K562 (cell line): ENCODE measurements at regions not wholly inside any gene's neighbourhood (a gene's known extent, or its start where the extent isn't known, plus 50 kb on each side); places are given as distances from the start of the nearest gene placed in this dataset.

ENCODE experiments used
- ATAC-seq: fragments of 200-7000 bp; cut with Tn5 transposase; 3 replicates; pipeline ENCODE4 v1.9.1; 2020; ENCODE audit warnings: moderate library complexity
- BruUV-seq: library from RNA; stranded (reverse); fragments of 400-500 nt; replicated peaks from 2 replicates; lab custom pipeline; 2021; lab: Mats Ljungman, UMichigan
- CTCF ChIA-PET: fragments of 300-600 bp; formaldehyde crosslinking; extraction: SDS; loops from one replicate; lab custom pipeline; 2021; ENCODE audit warnings: low intra/inter-chr PET ratio; lab: Yijun Ruan, JAX
- POLR2A ChIA-PET: fragments of 300-600, 350-650 bp; sonication (Branson Sonifier 250); formaldehyde crosslinking; extraction: SDS; loops from one replicate; lab custom pipeline; 2021; ENCODE audit warnings: antibody characterized with exemption, inconsistent platforms; lab: Yijun Ruan, JAX
- DNase-seq, 4 experiments: peaks; one replicate each; pipeline versions ENCODE4 v3.0.0 to v3.0.0-alpha.2; 2011 to 2018; ENCODE audit warnings: low spot score in 3 of 4, mixed read lengths in 3 of 4; ENCODE audit errors: extremely low read depth in 1 of 4
- FAIRE-seq: peaks from 2 replicates; lab custom pipeline; 2011; peaks lifted over from hg19 to GRCh38; lab: Jason Lieb, UNC
- H2AFZ ChIP-seq: 2 replicates; pipeline ENCODE4 v1.6.0; 2011; ENCODE audit warnings: low read depth, low read length, control low read depth, inconsistent platforms
- H3K27ac ChIP-seq: fragments of 200-600 bp; 3 replicates; pipeline ENCODE4 v1.8.0; 2011; ENCODE audit warnings: low read depth, mild to moderate bottlenecking, control low read depth, inconsistent platforms, low read length, moderate library complexity, mixed read lengths; ENCODE audit errors: extremely low read depth
- H3K27me3 ChIP-seq, 2 experiments: fragments of 300-600 bp in 1 of 2; 2 replicates in 1 of 2; 3 replicates in 1 of 2; pipeline versions ENCODE4 v1.6.0 to v1.8.0; 2011; ENCODE audit warnings: inconsistent platforms in 2 of 2, low read length in 2 of 2, mild to moderate bottlenecking in 1 of 2, mixed read lengths in 1 of 2, moderate library complexity in 1 of 2; ENCODE audit not compliant: control insufficient read depth in 2 of 2, insufficient read depth in 2 of 2
- H3K36me3 ChIP-seq: fragments of 300-600 bp; 3 replicates; pipeline ENCODE4 v1.8.0; 2011; ENCODE audit warnings: mild to moderate bottlenecking, low read length, inconsistent platforms; ENCODE audit not compliant: control insufficient read depth, insufficient read depth
- H3K4me1 ChIP-seq, 2 experiments: fragments of 200-600 bp in 1 of 2; replicated peaks in 1 of 2; 2 replicates in 1 of 2; 3 replicates in 1 of 2; pipeline versions ENCODE4 v1.5.1 to v1.8.0; 2011; ENCODE audit warnings: inconsistent platforms in 2 of 2, low read length in 2 of 2, mild to moderate bottlenecking in 1 of 2, mixed read lengths in 1 of 2, moderate library complexity in 1 of 2; ENCODE audit not compliant: control insufficient read depth in 2 of 2, insufficient read depth in 2 of 2
- H3K4me2 ChIP-seq: 2 replicates; pipeline ENCODE4 v1.6.1; 2011; ENCODE audit warnings: low read length, control low read depth, inconsistent platforms, mixed read lengths; ENCODE audit not compliant: insufficient read depth
- H3K4me3 ChIP-seq: fragments of 200-600 bp; sonication (generic), shearing (Covaris generic); 2 replicates; pipeline ENCODE4 v1.5.1; 2016; ENCODE audit warnings: control low read depth, inconsistent platforms
- H3K79me2 ChIP-seq: fragments of 200-600 bp; 3 replicates; pipeline ENCODE4 v1.8.0; 2011; ENCODE audit warnings: low read length, inconsistent platforms; ENCODE audit not compliant: control insufficient read depth, insufficient read depth
- H3K9ac ChIP-seq, 2 experiments: 2 replicates each; pipeline versions ENCODE4 v1.6.0 to v1.6.1; 2011; ENCODE audit warnings: low read depth in 2 of 2, low read length in 2 of 2, control low read depth in 1 of 2, inconsistent platforms in 1 of 2, mild to moderate bottlenecking in 1 of 2, mixed read lengths in 1 of 2; ENCODE audit not compliant: insufficient read depth in 1 of 2
- H3K9me1 ChIP-seq: one replicate; pipeline ENCODE4 v1.6.0; 2011; ENCODE audit warnings: inconsistent platforms, mild to moderate bottlenecking, low read length, moderate library complexity; ENCODE audit not compliant: control insufficient read depth, insufficient read depth
- H3K9me3 ChIP-seq: replicated peaks from 2 replicates; pipeline ENCODE4 v1.5.1; 2011; ENCODE audit warnings: low read depth, low read length, inconsistent platforms; ENCODE audit not compliant: control insufficient read depth, insufficient read depth
- H4K20me1 ChIP-seq: replicated peaks from 2 replicates; pipeline ENCODE4 v1.6.1; 2011; ENCODE audit warnings: low read length, inconsistent platforms, mixed read lengths; ENCODE audit not compliant: control insufficient read depth, insufficient read depth
- BRD9 ChIP-seq: fragments of 450-650 bp; IDR thresholded peaks from 2 replicates; pipeline ENCODE4 v1.6.1; 2018; ENCODE audit warnings: low read depth; ENCODE audit not compliant: partially characterized antibody
- BRF1 ChIP-seq: IDR thresholded peaks from 3 replicates; pipeline ENCODE4 v1.6.1; 2011; ENCODE audit warnings: borderline replicate concordance, mild to moderate bottlenecking; ENCODE audit not compliant: insufficient read length; ENCODE audit errors: extremely low read depth
- CHD4 ChIP-seq: fragments of 200-600 bp; sonication (generic); IDR thresholded peaks from 3 replicates; pipeline ENCODE4 v1.6.1; 2012; ENCODE audit warnings: low read depth, mild to moderate bottlenecking, mixed read lengths, low read length, inconsistent platforms; ENCODE audit not compliant: insufficient read depth, insufficient replicate concordance, poor library complexity, severe bottlenecking
- GTF2B ChIP-seq: IDR thresholded peaks from 2 replicates; pipeline ENCODE4 v1.6.1; 2011; ENCODE audit not compliant: insufficient read length; ENCODE audit errors: extremely low read depth
- HOXB6 ChIP-seq: fragments of 250-450 bp; sonication (Bioruptor Pico); IDR thresholded peaks from 2 replicates; pipeline ENCODE4 v1.5.1; 2022; ENCODE audit warnings: mild to moderate bottlenecking, borderline replicate concordance
- MBD2 ChIP-seq: sonication (generic); IDR thresholded peaks from 2 replicates; pipeline ENCODE4 v1.6.1; 2016; ENCODE audit warnings: low read depth, borderline replicate concordance
- RBM17 ChIP-seq: fragments of 200-400 bp; formaldehyde crosslinking; IDR thresholded peaks from 2 replicates; pipeline ENCODE4 v1.6.1; 2017; ENCODE audit warnings: low read depth, mild to moderate bottlenecking, low read length, borderline replicate concordance
- TCF15 ChIP-seq: fragments of 250-450 bp; sonication (Bioruptor Pico); IDR thresholded peaks from 2 replicates; pipeline ENCODE4 v1.8.0; 2022; ENCODE audit warnings: moderate library complexity, mild to moderate bottlenecking, inconsistent platforms
- TCF7 ChIP-seq: sonication (generic); IDR thresholded peaks from 2 replicates; pipeline ENCODE4 v1.6.1; 2016; ENCODE audit warnings: antibody characterized with exemption, borderline replicate concordance
- TEAD2 ChIP-seq: fragments of 450-650 bp; IDR thresholded peaks from 2 replicates; pipeline ENCODE4 v1.6.1; 2016; ENCODE audit warnings: missing genetic modification characterization, control low read depth, missing compliant biosample characterization
- ZBTB7A ChIP-seq: IDR thresholded peaks from 2 replicates; pipeline ENCODE4 v1.6.1; 2011; ENCODE audit warnings: low read depth, mild to moderate bottlenecking, low read length, moderate library complexity, borderline replicate concordance; ENCODE audit not compliant: control insufficient read depth
- WGBS: fragments of 100-300 bp; shearing (Covaris generic); methylation state at CpG from one replicate; pipeline ENCODE4 v1.1.6; 2016; ENCODE audit warnings: low coverage, mixed read lengths; ENCODE audit not compliant: insufficient coverage; ENCODE audit errors: missing lambda C conversion rate; 5-methylcytosine and 5-hydroxymethylcytosine counted together
- in situ Hi-C: fragments of 300-500 bp; cut with MboI; formaldehyde crosslinking; loops from 4 replicates; pipeline ENCODE4 v1.15.0; 2018; ENCODE audit warnings: inconsistent platforms, mixed read lengths
- intact Hi-C: fragments of 100-400 bp; cut with micrococcal nuclease; formaldehyde crosslinking; loops from 2 replicates; pipeline ENCODE4 v1.14.2; 2022
- TF ChIP-seq, protein P1 (sequence below): fragments of 250-450 bp; sonication (Bioruptor Pico); IDR thresholded peaks from 2 replicates; pipeline ENCODE4 v1.5.0; 2021

DNA sequence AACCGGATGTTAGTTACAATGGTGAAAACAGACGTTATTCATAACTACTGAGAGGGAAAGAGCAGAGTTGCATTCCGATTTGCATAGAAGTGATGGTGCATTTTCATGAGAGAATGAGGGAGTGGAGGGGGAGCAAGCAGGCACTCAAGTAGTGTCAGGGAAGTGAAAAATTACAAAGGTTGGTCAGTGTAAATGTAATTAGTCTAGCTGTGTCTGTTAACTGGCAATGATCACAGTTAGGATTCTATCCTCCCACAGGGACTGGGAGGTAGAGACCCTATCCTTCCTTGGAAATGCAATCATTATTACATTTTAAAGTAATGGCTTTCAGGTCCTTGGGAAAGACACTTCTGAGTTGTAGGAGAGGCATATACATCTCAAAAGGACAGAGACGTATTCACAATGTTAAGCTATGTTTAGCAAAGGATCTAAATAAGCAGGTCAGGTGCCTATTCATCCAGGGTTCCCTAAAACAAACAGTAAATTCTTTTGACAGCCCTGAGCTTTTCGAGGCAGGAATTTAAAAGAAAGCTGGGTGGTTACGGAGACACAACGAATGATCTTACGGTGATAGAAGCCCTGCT is 1671.8 kb upstream of the DDX18 start:
- DNase-seq (no peak), FAIRE-seq (no peak)
- CTCF ChIA-PET: no interaction called here

More for the DNA sequence above, 1671.8 kb upstream of the DDX18 start:
- 1% methylated on average over 8 of the region's 8 CpGs for WGBS
- Histone ChIP-seq H3K9ac (no peak overlapping the region), H3K4me3 (no peak overlapping the region), H3K4me1 (no peaks in the 10 kb centered on the region), H3K9me1 (no peaks in the 10 kb centered on the region), H4K20me1 (no peaks in the 10 kb centered on the region), H3K36me3 (no peaks in the 10 kb centered on the region), H3K9me3 (no peaks in the 10 kb centered on the region), H3K4me2 (no peak overlapping the region)
- in situ Hi-C loops: no loop called here
- no peak for ATAC-seq
- no TSS peak for BruUV-seq
- TF ChIP-seq MBD2 (no peak), BRF1 (no peak), HOXB6 (CRISPR knock-in tag) (no peak), TCF15 (no peak), ZBTB7A (no peak), TEAD2 (tag) (no peak), RBM17 (no peak), CHD4 (no peak), TCF7 (no peak), BRD9 (no peak), GTF2B (no peak)
- TF ChIP-seq, protein P1, sequence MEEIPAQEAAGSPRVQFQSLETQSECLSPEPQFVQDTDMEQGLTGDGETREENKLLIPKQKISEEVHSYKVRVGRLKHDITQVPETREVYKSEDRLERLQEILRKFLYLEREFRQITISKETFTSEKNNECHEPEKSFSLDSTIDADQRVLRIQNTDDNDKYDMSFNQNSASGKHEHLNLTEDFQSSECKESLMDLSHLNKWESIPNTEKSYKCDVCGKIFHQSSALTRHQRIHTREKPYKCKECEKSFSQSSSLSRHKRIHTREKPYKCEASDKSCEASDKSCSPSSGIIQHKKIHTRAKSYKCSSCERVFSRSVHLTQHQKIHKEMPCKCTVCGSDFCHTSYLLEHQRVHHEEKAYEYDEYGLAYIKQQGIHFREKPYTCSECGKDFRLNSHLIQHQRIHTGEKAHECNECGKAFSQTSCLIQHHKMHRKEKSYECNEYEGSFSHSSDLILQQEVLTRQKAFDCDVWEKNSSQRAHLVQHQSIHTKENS (CRISPR knock-in tag): no peak
- TF ChIP-seq, all 486 proteins: peak for 0
- POLR2A ChIA-PET: no interaction called here
- intact Hi-C loops: no loop called here
- H3K79me2 ChIP-seq: no peaks in the 10 kb centered on the region
- no peak overlapping the region for H3K27ac ChIP-seq
- H3K27me3 ChIP-seq: no peaks in the 10 kb centered on the region
- H2AFZ ChIP-seq: no peak overlapping the region
